ENCODE measurements at regions not wholly inside any gene's neighbourhood (a gene's known extent, or its start where the extent isn't known, plus 50 kb on each side); places are given as distances from the start of the nearest gene placed in this dataset.
A peak's percentile ranks its signal among the peaks of the same experiment; 100 is the strongest.
"Not testable (repeated sequence)": the region's sequence is repeated elsewhere in the genome, so short reads cannot be mapped to it uniquely, and the experiment has no call there.

DNA sequence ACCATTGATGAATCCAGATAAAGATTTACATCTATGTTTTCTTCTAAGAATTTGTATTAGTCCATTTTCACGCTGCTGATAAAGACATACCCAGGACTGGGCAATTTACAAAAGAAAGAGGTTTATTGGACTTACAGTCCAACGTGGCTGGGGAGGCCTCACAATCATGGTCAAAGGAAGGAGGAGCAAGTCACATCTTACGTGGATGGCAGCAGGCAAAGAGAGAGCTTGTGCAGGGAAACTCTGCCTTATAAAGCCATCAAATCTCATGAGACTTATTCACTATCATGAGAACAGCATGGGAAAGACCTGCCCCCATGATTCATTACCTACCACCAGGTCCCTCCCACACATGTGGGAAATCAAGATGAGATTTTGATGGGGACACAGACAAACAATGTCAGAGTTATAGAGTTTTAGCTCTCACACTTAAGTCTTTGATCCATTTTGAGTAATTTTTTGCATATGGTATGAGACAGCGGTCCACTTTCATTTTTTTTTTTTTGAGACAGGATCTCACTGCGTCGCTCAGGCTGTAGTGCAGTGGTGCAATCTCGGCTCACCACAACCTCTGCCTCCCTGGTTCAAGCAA is 53.5 kb upstream of the JADE2 start:
- DNase-seq (ENCODE audit: low read depth, low spot score), result not testable (repeated sequence)

DNA sequence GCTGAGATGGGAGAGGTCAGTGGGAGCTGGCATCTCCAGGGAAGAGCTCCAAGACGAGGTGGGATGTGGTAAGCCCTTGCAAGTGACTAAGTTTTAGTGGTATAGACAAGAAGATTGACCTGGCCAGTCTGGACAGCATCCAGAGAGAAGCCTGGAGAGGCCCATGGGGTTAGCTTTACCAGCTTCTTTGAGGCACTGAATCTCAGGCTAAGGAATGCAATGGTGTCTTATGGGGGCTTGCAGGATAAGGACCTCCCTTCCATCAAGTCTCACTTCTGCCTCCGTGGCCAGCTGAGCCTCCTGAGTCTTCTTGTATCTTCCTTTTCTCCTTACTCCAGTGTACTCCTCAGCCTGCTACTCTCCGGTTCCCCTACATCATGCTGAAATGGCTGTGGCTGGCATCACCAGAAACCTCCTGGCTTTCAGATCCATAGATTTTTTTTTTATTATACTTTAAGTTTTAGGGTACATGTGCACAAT is 56.5 kb upstream of the JADE2 start:
- no peak for DNase-seq (ENCODE audit: low read depth, low spot score)
- no peak overlapping the region for H3K27ac ChIP-seq

More for the DNA sequence above, 53.5 kb upstream of the JADE2 start:
- H3K27ac ChIP-seq, result not testable (repeated sequence)

DNA sequence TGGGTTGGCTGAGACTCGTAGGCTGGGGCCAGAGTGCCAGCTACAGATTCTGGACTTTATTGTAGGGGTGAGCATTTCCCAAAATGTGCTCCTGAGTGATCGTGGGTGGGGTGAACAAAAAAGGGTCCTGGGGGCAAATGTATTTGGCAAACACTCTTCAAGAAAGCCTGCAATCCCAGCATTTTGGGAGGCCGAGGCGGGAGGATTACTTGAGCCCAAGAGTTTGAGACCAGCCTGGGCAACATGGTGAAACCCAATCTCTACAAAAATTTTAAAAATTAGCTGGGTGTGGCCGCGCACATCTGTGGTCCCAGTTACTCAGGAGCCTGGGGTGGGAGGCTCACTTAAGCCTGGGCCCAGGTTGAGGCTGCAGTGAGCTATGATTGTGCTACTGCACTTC is 55.5 kb upstream of the CDKN2AIPNL start:
- no peak for DNase-seq (ENCODE audit: low read depth, low spot score)
- peak overlapping the region; percentile 97 for H3K27ac ChIP-seq

DNA sequence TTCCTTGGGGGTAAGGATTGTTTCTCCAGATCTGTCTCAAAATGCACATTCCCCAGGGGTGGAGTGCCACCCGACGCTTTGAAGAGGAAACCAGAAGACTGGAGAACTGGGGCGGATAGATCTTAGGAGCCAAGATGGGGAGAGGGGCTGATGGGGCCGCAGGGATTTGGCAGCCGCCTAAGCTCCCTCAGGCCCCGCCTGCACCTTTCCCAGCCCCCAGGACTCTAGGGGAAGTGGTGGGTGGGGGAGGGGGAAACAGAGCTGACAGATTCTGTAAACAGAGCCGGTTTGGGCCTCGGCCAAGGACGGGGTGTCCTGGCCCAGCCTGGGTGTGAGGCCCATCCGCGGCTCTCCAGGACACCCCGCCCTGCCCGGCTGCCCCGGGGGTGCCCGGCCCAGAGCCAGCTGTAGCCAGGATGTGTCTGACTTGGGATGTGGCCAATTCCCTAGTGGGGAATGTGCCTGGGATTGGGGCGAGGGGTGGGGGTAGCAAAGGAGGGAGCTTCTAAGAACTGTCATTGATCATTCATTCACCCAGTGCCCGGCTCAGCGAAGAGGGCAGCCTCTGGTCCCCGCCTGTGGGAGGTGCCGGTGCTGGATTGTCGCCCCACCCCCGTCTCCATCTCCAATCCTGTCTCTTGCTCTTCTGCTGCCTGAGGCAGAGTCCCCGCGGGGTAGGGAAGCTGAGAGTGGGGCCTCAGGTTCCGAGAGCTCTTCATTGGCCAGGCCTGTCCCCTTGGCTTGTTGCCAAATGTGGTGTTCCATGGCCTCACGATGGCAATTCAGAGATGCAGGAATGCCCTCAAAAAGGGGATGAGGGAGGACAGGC is 54.8 kb upstream of the CDKN2AIPNL start:
- no peak for DNase-seq (ENCODE audit: low read depth, low spot score)
- H3K27ac ChIP-seq, result peak overlapping the region; percentile 97

DNA sequence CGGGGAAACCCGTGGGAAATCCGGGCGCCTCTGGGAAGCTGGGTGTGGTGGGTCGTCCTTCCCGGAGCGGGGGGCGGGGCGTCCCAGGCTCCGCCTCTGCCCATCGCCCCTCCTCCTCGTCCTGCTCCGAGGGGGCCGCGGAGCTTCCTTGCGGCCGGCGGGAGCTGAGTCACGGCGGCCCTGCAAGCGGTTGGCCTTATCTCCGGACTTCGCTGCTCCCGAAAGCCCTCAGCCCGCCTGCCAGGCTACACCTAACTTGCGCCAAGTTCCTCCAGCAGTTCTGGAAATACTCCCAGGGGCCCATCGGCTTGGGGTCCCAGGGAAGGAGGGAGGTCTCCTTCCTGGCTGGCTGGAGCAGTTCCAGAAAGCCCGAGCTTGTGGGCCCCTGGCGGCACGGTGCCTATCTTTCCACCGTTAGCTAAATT is 54.1 kb upstream of the CDKN2AIPNL start:
- peak overlapping the region; percentile 97 for H3K27ac ChIP-seq
- DNase-seq (ENCODE audit: low read depth, low spot score), result peak; percentile 18

DNA sequence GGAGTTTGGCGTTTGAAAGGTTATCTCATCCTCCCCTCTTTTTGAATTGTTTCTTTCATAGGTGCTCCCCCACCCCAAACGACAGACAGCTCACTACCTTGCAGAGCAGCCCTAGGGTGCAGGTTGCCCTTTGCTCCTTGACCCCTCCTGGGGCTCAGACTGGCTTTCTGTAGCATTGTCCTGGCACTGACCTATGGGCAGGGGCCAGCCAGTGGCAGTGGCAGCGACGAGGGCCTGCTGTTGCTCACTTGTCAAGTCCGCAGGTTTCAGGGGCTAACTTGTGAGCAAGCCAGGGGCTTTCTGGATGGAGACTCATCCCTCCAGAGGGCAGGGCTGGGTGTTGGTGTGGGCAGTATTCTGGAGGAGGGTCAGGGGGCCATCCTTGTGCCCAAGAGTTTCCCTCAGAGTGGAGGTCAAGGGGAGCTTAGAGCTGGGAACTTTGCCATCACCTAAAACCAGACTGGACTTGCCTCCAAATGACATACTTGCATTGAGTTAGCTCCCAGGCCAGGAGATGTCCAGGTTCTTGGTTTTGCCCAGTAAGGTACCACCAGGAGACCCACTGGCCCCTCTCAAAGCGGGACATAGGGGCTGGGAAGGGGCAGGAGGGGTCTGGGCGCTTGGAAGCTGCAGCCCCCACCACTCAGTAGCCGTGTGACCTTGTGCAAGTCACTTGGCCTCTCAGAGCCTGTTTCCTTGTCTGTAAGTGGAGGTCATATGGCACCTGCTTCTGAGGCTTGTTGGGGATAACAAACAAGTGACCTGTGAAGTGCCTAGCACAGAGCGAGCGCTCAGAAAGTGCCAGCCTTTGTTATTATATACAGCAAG is 53.5 kb upstream of the CDKN2AIPNL start:
- no peak for DNase-seq (ENCODE audit: low read depth, low spot score)
- peak overlapping the region; percentile 97 for H3K27ac ChIP-seq

DNA sequence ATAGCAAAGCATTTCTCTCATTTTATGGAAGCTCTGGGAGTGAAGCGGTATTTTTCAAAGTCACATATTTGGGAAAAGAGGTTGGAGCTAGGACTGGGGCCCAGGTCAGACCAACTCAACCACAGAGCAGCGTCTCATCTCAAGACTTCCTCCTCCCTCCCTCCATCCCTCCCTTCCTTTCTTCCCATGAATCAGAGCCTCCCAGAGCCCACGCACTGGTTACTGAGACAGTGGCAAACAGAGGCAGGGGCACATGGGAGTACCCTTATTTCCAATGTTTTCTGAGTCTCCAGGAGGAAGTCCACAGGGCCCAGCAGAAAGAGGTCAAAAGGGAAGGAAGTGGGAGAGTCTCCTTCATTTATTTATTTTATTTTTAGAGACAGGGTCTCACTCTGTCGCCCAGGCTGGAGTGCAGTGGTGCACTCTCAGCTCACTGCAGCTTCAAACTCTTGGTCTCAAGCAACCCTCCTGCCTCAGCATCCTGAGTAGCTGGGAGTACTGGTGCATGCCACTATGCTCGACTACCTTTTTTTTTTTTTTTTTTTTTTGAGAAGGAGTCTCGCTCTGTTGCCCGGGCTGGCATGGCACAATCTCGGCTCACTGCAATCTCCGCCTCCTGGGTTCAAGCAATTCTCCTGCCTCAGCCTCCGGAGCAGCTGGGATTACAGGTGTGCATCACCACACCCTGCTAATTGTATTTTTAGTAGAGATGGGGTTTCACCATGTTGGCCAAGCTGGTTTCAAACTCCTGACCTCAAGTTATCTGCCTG is 52.5 kb upstream of the CDKN2AIPNL start:
- no peak for DNase-seq (ENCODE audit: low read depth, low spot score)
- no peak overlapping the region for H3K27ac ChIP-seq

DNA sequence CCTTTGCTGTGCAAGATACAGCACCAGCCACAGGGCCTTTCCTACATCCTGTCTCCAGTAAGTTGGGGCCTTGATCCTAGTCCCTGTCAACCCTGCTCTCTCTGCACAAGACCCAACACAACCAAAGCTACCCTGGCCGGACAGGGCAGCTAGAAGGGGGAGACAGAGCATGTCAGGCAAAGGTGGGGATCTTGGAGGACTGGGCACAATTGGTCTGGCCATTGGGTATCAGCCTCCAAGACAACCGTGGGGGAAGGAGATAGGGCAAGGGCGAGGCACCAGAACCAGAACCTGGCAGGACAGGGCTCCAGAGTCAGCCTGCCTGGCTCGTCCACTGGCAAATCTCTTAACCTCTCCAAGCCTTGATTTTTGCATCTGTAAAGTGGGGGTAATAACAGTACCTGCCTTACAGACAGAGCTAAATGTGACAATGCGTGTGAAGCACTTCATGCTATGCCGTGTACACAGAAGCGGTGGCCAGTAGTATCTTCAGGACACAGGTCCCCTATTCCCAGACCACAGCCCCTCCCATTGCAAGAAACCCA is 51.6 kb upstream of the CDKN2AIPNL start:
- H3K27ac ChIP-seq, result no peak overlapping the region
- DNase-seq (ENCODE audit: low read depth, low spot score), result no peak

DNA sequence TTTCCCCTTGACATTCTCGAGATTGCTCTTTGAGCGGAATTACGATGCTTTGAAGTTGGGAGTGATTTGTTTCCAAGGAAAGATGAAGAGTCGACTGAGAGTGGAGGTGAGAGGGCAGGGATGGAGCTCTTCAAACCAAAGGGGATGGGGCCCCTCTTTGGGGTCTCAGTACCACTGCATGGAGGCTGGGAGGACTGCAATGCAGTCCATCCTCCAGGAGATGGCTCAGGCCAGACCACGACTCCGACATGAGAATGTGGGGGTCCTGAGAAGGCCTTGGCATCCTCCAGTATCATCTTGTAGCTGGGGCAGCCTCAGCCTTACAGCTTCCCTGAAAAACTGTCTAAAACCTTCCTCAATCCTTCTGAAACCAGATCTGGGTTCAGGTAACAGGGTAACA is 51.1 kb upstream of the CDKN2AIPNL start:
- H3K27ac ChIP-seq, result no peak overlapping the region
- no peak for DNase-seq (ENCODE audit: low read depth, low spot score)

DNA sequence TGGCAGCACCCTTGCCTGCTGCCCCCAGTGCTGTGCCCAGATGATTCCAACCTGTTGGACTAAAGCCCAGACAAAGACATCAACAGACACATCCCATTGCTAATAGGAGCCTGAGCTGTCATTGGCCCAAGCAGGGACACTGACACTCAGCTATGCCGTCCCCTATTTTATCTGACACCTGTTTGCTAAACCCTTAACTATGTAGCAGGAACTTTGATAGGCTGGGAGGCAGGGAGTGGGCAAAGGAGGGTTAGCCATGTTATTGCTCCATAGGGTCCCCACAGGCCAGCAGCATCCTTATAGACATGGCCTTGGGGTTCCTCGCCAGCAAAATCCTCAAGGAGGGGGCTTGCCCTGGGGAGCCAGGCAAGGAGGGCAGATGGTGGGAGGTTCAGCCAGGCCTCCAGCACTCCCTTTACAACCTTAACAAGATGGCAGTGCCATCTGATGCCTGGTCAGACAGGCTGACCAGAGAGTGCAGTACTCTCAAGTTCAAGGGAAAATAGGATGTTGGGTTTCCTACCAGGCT is 50.4 kb upstream of the CDKN2AIPNL start:
- no peak for DNase-seq (ENCODE audit: low read depth, low spot score)
- no peak overlapping the region for H3K27ac ChIP-seq
